ENCODE measurements at regions not wholly inside any gene's neighbourhood (a gene's known extent, or its start where the extent isn't known, plus 50 kb on each side); places are given as distances from the start of the nearest gene placed in this dataset.
A peak's percentile ranks its signal among the peaks of the same experiment; 100 is the strongest.

DNA sequence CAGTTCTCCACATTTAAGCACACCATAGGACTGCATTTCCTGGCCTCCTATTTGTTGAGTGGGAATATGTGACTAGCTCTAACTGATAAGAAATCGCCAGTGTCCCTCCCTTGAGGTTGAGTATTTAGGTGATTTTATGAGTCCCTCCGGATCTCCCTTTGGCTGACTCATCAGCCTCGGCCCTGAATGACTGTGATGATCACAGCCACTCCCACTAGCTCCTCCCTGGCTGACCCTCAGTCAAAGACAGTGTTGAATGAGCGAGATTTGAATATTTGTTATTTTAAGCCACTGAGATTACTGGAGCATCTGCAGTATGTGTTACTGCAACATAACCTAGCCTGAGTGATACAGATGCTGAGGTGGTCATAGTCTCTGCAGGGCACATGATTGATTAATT lies 515.3 kb downstream of the EPHB1 start:
- intact Hi-C loops (cut with DNase I): no loop called here
- ATAC-seq: no peak
- DNase-seq (ENCODE audit: low spot score): no peak

DNA sequence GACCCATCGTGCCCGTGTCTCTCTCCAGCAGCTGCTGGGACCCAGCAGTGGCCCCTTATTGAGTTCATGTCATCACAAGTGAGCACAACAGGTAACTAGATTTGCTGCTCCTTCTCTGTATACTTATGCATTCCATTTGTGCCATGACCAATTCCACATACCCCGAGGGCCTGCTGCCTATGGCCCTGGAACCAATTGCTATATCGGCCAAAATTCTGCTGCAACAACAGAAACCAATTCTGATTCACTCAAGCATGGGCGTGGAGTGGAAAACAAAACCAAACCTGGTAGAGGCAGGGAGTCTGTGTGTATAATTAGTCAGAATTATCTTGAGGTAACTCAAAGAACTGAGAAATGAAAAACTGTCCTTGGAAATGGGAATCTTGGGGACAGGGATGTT lies 516.6 kb downstream of the EPHB1 start:
- intact Hi-C loops (cut with DNase I): no loop called here
- no peak for DNase-seq (ENCODE audit: low spot score)
- no peak for ATAC-seq

DNA sequence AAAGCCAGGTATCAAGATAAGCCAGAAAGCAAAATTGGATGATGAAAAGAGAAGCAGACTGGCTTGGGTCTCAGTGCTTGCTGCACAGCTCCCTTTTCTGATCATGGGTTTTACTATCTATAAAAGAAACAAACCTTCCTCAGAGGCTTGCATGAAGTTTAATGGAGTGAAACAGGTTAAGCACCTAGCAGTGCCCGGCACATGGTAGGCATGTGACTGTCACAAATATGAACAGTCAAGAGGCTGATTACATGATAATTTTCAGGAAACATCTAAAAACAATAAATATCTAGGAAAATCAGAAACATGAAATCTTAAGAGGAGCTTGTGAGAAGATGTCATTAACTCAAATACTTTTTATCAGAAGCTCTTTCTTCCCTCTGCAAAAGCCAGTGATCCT lies 519.2 kb downstream of the EPHB1 start:
- intact Hi-C loops (cut with DNase I): no loop called here
- DNase-seq (ENCODE audit: low spot score) (no peak), ATAC-seq (no peak)

DNA sequence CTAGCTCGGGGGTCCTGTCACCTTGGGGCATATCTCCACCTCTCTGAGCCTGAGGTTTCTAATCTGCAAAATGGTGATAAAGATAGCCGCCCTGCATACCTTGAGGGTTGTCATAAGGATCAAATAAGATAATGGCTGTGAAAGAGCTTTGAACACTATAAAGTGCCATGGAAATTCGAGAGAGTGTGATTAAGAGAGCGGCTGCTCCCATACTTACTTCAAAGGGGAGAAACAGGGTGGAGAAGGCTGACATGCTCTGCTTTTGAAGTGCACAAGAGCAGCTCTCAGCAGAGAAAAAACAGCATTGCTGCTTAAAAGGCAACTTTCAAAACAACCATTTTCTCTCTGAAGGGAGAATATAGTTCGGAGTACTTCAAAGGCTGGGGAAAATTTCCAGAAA lies 529.2 kb downstream of the EPHB1 start:
- ATAC-seq (no peak), DNase-seq (ENCODE audit: low spot score) (no peak)
- intact Hi-C loops (cut with DNase I): no loop called here

DNA sequence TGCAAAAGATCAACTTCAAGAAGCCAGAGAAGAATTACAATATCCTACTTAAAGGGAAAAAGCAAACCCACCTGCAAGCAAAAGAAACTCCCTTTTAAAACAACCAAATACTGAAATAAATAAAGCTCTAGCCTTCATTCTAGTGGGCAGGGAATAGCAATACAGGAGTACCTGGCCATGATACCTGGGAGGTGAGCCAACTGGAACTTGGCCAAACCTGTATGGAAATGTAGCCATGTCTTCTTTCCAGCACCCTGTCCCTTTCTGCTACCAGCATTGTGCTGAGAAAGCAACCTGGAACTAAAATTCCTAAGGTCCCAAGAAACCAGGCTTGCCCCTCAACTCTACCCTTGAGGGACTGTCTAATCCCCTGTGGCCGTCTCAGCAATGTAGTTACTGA lies 530.0 kb downstream of the EPHB1 start:
- intact Hi-C loops (cut with DNase I): no loop called here
- DNase-seq (ENCODE audit: low spot score): no peak
- no peak for ATAC-seq

DNA sequence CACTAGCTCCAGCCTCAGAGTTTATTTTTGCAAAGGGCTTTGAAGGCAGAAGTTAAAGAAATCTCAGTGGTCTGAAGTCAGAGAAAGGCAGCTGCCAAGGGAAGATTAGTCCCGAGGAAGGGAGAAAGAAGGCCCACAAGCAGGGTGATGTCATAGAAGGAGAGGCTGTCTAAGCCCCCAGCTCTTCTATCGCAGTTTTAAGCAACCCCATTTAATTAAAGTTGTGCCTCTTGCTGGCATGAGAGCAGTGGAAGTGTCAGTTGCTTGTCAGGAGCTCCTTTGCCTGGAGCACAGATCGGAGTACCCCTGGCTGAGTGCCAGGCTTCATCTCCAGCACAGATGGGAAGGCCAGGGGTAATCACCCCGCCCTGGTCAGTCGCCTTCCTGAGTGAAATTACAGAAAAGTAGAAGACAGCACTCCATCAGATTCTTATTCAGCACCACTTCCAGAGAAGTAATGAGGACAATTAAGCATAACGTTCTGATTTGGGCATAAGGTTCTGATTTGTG lies 530.7 kb downstream of the EPHB1 start:
- intact Hi-C loops (cut with DNase I): no loop called here

DNA sequence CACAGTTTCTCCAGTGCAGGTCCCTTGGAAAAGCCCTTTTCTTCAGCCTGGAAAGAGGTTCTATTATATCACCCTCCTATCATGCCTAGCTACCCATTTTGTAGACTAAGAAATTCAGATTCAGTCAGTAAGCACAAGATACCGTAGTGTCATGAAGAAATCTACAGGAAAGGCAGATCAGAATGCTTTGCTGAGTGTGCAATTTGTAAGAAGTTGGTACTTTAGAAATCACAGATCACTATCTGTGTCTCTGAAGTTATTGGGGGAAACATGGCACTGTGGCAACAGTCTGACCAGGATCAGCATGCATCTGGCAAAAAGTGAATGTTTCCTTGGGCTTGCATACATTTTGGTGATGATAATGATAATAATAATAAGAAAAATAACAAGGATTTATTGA lies 531.8 kb downstream of the EPHB1 start:
- DNase-seq (ENCODE audit: low spot score): no peak
- ATAC-seq: no peak
- intact Hi-C loops (cut with DNase I): no loop called here

More for the DNA sequence above, 530.7 kb downstream of the EPHB1 start:
- DNase-seq (ENCODE audit: low spot score) (no peak), ATAC-seq (no peak)

DNA sequence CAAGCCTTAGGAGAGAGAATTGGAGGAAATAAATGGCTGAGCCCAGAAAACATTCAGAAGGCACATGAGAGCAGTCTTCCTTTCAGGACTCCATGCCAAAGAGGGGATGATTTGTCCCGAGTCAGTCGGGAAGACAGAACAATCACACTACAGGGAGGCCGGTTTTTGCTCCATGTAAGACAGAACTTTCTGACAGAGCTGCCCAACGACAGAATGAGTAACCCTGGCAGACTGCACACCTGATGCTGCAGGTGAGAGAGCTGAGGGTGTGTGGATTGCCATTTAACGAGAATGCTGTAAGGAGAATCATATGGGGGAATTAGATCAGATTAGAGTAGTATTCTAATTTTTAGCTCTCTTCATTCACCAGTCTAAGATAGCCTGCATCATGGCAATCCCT lies 533.0 kb downstream of the EPHB1 start:
- intact Hi-C loops (cut with DNase I): no loop called here
- ATAC-seq (no peak), DNase-seq (ENCODE audit: low spot score) (no peak)

DNA sequence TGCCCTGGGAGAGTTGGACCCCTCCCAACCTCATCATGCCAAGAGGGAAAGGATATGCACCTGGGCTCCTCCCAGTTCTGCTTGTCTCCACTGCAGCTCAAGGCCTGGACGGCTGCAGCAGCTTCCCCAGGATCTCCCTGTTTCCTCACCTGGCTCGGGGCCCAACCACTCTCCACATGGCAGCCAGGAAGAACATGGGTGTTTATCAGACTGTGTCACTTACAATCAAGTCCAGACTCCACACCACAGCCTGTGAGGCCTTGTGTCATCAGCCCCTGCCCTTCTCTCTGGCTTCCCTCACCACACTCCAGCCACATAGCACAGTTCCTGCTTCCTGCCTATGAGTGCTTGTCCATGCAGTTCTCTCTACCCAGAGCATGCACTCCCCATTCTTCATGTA lies 534.4 kb downstream of the EPHB1 start:
- intact Hi-C loops (cut with DNase I): no loop called here
- DNase-seq (ENCODE audit: low spot score): no peak
- ATAC-seq: peak; percentile 49

DNA sequence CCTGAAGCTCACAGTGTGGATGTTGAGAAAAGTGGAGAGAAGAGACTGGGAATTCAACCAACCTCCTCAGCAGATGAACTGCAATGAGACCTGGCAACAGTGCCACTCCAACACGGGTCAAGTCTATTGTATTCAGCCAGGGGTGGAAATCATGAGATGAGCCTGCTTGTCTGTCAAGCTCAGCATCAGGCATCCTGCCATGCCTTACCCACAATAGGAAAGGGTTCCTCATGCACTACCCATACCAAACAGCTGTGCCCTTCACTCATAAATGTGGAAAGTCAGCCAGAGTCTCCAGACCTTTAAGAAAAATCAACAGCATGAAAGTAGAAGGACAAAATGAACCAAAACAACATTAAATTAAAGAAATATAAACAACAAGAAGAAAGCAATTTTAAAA lies 542.1 kb downstream of the EPHB1 start:
- DNase-seq (ENCODE audit: low spot score): no peak
- intact Hi-C loops (cut with DNase I): no loop called here
- ATAC-seq: no peak

DNA sequence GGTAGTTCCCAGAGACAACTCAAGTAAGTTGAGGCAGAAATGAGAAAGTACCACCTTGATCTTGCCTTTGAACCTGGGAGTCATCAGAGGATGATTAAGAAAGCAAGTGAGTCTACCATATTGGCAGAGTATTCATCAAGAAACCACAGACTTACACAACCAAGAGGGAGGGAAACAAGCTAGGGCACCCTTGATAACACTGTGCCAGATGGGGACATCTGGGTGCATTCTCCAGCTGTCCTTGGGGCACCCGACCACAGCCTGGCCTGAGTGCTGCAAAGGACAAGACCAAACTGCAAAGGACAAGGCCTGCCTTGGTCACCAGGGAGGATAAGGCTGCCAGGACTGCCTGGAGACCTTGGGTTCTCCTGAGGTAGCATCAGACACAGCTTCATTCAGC lies 553.6 kb downstream of the EPHB1 start:
- DNase-seq (ENCODE audit: low spot score): no peak
- intact Hi-C loops (cut with DNase I): no loop called here
- ATAC-seq: no peak

DNA sequence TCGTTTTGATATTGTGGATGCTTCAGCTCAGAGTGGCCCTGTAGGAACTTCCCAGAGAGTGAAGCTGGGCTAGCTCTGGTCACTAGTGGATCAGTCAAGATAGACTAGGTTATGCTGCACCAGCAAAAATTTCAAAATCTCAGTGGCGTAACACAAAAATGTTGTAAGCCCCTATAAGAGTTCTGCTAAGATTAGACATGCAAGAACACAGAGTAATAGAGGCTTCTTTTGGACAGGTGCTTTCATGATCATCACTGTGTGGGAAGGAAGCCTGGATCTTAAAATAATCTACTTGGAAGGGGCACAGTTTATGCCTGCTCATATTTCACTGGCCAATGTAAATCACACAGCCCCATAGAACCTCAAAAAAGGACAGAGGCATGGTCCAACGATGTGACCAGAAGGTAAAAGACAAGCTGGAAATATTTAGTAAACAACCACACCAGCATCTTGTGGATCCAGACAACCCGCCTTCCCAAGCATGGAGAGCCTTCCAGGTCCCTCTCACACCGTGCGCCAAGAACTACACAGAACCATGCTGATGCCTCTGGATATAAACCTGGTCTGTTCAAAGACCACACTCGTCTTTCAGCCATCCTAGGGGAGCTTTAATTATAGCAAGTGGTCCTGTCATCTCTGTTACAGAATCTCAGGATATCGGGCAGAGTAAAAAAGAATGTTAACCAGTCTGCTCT lies 554.3 kb downstream of the EPHB1 start:
- ATAC-seq (no peak), DNase-seq (ENCODE audit: low spot score) (no peak)
- intact Hi-C loops (cut with DNase I): no loop called here

DNA sequence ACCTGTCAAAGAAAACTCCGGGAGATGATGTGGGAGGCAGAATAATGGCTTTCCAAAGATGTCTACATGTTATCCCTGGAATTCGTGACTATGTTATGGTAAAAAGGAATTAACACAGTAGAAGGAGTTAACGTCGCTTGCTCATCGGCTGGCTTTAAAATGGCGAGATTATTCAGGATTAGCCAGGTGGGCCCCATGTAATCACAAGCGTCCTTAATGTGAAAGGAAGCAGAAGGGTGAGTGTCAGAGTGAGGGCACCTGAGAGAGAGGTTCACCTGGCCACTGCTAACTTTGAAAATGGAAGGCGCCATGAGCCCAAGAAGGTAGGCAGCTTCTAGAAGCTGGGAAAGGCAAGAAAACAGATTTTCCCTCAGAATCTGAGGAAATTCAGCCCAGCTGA lies 557.2 kb downstream of the EPHB1 start:
- intact Hi-C loops (cut with DNase I): no loop called here
- no peak for DNase-seq (ENCODE audit: low spot score)
- no peak for ATAC-seq

DNA sequence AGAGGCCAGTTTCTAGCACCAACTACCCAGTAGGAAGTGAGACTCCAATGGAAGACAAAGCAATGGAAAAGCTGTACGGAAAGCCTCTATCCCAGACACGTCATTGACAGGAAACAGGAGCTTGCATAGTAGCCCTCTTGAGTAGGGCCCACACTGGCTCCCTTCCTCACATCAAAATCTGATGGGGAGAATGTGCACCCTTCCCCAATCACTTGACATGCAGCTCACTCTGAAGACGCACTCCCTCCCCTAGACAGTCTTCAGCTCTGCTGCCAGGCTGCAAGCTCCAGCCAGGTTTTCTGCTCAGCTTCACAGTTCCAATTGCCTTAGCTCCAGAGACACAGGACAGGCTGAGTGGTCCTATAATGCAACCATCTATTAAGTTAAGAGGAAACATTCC lies 567.8 kb downstream of the EPHB1 start:
- no peak for ATAC-seq
- no peak for DNase-seq (ENCODE audit: low spot score)
- intact Hi-C loops (cut with DNase I): no loop called here

DNA sequence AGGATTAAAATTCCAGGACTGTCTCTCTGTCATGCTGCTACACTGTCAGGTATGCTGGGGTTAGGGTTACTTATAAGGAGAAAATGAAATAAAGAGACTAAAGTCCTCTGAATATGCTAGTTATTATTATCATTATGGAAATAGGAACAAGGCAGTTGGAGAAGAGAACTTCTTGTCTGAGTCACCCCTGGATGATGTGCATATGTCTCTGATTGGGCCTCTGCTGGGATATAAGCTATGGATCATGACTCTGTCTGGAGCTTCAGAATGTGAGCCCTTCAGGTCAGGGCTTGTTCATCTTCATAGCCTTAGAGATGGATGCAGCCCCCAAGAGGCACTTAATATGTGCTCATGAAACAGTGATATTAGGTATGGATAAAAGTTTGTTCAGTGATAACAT lies 569.6 kb downstream of the EPHB1 start:
- intact Hi-C loops (cut with DNase I): no loop called here
- ATAC-seq (no peak), DNase-seq (ENCODE audit: low spot score) (no peak)

DNA sequence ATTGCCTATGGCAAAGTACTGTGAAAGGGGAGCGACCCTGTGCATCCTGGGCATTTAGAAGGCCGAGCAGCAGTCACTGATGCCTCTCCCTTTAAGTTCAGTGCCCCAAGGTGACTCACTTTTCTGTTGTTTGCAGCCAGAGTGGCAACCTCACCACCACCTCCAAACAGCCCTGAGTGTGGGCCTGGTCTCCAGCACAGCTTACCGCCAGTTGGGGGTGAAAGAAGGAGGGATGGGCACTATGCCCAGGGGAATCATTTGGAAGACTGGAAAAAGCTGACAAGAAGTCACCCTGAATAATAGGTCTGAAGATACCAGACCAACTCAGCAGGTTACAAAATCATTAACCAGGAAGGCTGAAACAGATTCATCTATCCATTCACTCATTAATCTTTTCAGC lies 571.8 kb downstream of the EPHB1 start:
- DNase-seq (ENCODE audit: low spot score) (no peak), ATAC-seq (no peak)
- intact Hi-C loops (cut with DNase I): no loop called here

DNA sequence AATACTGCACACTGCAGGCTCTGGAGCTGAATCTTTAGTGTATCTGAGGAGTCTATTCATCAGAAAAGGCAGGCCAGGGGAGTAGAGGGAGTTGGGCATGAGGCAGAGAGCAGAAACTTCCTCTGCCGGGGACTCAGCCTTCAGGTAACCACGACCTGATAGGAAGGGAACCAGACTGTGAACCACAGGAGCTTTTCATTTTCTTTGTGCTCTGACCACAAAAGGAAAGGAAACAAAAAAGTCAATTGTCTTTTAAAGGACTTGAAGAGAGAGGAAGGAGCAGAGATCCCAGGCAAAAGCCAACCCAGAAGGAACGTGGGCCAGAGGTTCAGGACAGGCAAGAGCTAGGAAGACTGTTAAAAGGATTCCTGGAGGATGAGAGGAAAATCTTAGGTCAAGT lies 573.3 kb downstream of the EPHB1 start:
- DNase-seq (ENCODE audit: low spot score) (no peak), ATAC-seq (no peak)
- intact Hi-C loops (cut with DNase I): no loop called here

DNA sequence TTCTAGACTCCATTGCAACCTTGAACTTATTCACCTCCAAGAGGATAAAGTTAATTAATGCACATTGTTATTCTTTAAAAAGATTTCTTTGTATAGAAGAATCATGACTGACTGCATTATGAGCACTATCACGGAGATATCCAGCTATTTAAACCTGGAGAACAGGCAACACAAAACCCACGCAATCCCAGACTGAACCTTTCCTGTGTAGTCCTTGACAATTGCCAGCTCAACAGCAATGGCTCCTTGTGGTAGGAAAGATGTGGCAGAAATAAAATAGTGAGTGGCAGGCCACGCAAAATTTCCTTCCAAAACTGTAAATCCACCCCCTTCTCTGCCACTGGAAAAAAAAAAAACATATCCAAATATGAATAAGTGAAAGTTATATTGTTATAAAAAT lies 573.7 kb downstream of the EPHB1 start:
- intact Hi-C loops (cut with DNase I): no loop called here
- no peak for ATAC-seq
- DNase-seq (ENCODE audit: low spot score): no peak

DNA sequence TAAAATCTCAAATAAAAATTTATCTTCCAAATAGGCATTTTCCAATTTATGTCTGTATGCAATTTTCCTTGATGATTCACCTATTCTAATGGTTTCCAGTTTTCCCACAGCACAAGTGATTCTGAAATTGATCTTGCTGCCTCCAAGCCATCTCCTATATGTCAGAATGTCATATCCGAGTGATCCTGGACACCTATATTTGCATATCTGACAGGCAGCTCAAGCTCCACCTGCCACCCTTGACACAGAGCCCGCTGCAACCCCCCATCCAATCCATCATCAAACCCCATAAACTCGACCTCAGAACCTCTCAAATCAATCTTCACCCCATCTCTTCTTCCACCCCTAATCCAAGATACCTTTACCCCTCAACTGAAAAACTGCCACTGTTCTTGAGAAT lies 579.5 kb downstream of the EPHB1 start:
- no peak for DNase-seq (ENCODE audit: low spot score)
- intact Hi-C loops (cut with DNase I): no loop called here
- no peak for ATAC-seq

DNA sequence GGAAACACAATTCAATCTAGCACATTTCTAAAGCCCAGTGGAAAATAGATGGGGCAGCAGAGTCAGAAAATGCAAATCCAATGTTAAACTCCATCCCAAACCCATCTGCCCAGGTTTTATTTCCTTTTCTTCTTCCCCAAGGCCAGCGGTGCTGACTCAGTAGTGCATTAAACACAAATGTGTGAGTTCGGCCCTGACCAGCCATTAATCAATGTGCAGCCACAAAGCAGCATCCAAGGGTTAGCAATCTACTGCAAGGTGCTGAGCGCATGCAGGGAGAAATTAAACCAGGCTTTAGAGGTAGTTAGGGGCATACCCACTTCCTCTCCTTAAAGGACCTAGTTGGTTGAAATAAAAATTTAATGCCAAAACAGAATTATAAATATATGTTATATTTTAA lies 583.3 kb upstream of the PPP2R3A start:
- no peak for DNase-seq (ENCODE audit: low spot score)
- intact Hi-C loops (cut with DNase I): no loop called here

DNA sequence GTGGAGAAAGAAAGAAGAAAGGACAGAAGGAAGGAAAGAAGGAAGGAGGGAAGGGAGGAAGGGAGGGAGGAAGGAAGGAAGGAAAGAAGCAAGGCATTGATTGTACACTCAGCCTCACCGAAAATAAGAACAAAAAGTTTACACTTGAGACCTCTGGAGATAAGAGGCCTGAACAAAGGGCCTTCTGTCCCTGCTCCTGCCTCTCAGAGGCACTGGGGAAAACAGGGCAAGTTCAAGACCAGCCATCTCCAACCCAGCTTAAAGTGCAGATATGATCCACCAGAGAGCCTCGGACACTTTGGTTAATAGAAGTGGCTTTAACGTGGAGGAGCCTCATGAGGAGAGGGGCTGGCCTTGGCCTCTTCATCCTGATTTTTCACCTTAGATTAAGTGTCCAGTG lies 582.9 kb upstream of the PPP2R3A start:
- ATAC-seq (no peak), DNase-seq (ENCODE audit: low spot score) (no peak)
- intact Hi-C loops (cut with DNase I): no loop called here

More for the DNA sequence above, 583.3 kb upstream of the PPP2R3A start:
- no peak for ATAC-seq

DNA sequence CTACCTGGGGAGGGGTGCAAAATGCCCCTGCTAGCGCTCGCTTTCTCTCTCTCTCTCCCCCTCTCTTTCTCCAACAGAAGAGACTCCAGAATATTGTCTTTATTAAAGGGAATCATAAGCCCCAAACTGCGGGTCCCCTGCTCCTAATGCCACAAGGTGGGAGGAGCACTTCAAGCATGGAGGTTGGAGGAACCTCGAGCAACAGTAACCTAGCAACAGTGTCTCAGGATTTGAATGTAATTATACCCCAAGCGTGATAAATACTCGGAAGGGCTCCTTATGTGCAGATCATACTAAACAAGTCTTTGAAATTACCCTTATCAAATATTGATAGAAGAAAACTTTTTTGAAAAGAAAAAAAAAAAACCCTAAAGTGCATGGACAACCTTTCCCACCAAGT lies 582.2 kb upstream of the PPP2R3A start:
- intact Hi-C loops (cut with DNase I): no loop called here
- DNase-seq (ENCODE audit: low spot score) (no peak), ATAC-seq (no peak)

Data from sciatic nerve (tissue), 2 donors.